ENCODE measurements at regions not wholly inside any gene's neighbourhood (a gene's known extent, or its start where the extent isn't known, plus 50 kb on each side); places are given as distances from the start of the nearest gene placed in this dataset.

GRCh38 chr6:78268591-78269452 lies 598.5 kb upstream of the IRAK1BP1 start:
- no peak for DNase-seq (ENCODE audit: extremely low spot score)
- H3K4me1 ChIP-seq (ENCODE audit: insufficient read depth) = no peaks in the 10 kb centered on the region
- H3K4me3 ChIP-seq (ENCODE audit: low read depth, low read length) = no peak overlapping the region
- 69% methylated on average over 2 of the region's 2 CpGs for WGBS
- H3K36me3 ChIP-seq (ENCODE audit: insufficient read depth) = no peaks in the 10 kb centered on the region
- H3K27ac ChIP-seq (ENCODE audit: low read depth) = no peak overlapping the region

- Histone ChIP-seq H3K4me1 (ENCODE audit: insufficient read depth) (no peaks in the 10 kb centered on the region), H3K36me3 (ENCODE audit: insufficient read depth) (no peaks in the 10 kb centered on the region), H3K4me3 (ENCODE audit: low read depth, low read length) (no peak overlapping the region), H3K27ac (ENCODE audit: low read depth) (no peak overlapping the region)
- 60% methylated on average over 2 of the region's 2 CpGs for WGBS
- DNase-seq (ENCODE audit: extremely low spot score) = no peak
Observed at GRCh38 chr6:78300885-78301284, 566.5 kb upstream of the IRAK1BP1 start.

- DNase-seq (ENCODE audit: extremely low spot score) = no peak
- no peaks in the 10 kb centered on the region for H3K36me3 ChIP-seq (ENCODE audit: insufficient read depth)
- H3K4me1 ChIP-seq (ENCODE audit: insufficient read depth) = no peaks in the 10 kb centered on the region
- WGBS = 69% methylated on average over 1 of the region's 1 CpG
- no peak overlapping the region for H3K4me3 ChIP-seq (ENCODE audit: low read depth, low read length)
- H3K27ac ChIP-seq (ENCODE audit: low read depth) = no peak overlapping the region
Observed at GRCh38 chr6:78302411-78302810, 564.9 kb upstream of the IRAK1BP1 start.

- DNase-seq (ENCODE audit: extremely low spot score) = no peak
- no peaks in the 10 kb centered on the region for H3K4me1 ChIP-seq (ENCODE audit: insufficient read depth)
- H3K27ac ChIP-seq (ENCODE audit: low read depth) = no peak overlapping the region
- H3K4me3 ChIP-seq (ENCODE audit: low read depth, low read length) = no peak overlapping the region
- H3K36me3 ChIP-seq (ENCODE audit: insufficient read depth) = no peaks in the 10 kb centered on the region
Observed at GRCh38 chr6:78308025-78308424, 559.3 kb upstream of the IRAK1BP1 start.

GRCh38 chr6:78322068-78322845 lies 545.1 kb upstream of the IRAK1BP1 start:
- 67% methylated on average over 5 of the region's 5 CpGs for WGBS
- H3K36me3 ChIP-seq (ENCODE audit: insufficient read depth) = no peaks in the 10 kb centered on the region
- no peak overlapping the region for H3K27ac ChIP-seq (ENCODE audit: low read depth)
- DNase-seq (ENCODE audit: extremely low spot score) = no peak
- no peak overlapping the region for H3K4me3 ChIP-seq (ENCODE audit: low read depth, low read length)
- H3K4me1 ChIP-seq (ENCODE audit: insufficient read depth) = no peaks in the 10 kb centered on the region

GRCh38 chr6:78324213-78324612 lies 543.1 kb upstream of the IRAK1BP1 start:
- no peaks in the 10 kb centered on the region for H3K36me3 ChIP-seq (ENCODE audit: insufficient read depth)
- 72% methylated on average over 2 of the region's 2 CpGs for WGBS
- H3K4me1 ChIP-seq (ENCODE audit: insufficient read depth) = no peaks in the 10 kb centered on the region
- H3K4me3 ChIP-seq (ENCODE audit: low read depth, low read length) = no peak overlapping the region
- DNase-seq (ENCODE audit: extremely low spot score) = no peak
- no peak overlapping the region for H3K27ac ChIP-seq (ENCODE audit: low read depth)

- Histone ChIP-seq H3K4me3 (ENCODE audit: low read depth, low read length) (no peak overlapping the region), H3K36me3 (ENCODE audit: insufficient read depth) (no peaks in the 10 kb centered on the region), H3K27ac (ENCODE audit: low read depth) (no peak overlapping the region), H3K4me1 (ENCODE audit: insufficient read depth) (no peaks in the 10 kb centered on the region)
- no peak for DNase-seq (ENCODE audit: extremely low spot score)
Observed at GRCh38 chr6:78340755-78341154, 526.6 kb upstream of the IRAK1BP1 start.

- H3K4me1 ChIP-seq (ENCODE audit: insufficient read depth) = no peaks in the 10 kb centered on the region
- no peak overlapping the region for H3K27ac ChIP-seq (ENCODE audit: low read depth)
- H3K4me3 ChIP-seq (ENCODE audit: low read depth, low read length) = no peak overlapping the region
- H3K36me3 ChIP-seq (ENCODE audit: insufficient read depth) = no peaks in the 10 kb centered on the region
- DNase-seq (ENCODE audit: extremely low spot score) = no peak
- 52% methylated on average over 2 of the region's 2 CpGs for WGBS
Observed at GRCh38 chr6:78345882-78346281, 521.5 kb upstream of the IRAK1BP1 start.

- WGBS = 67% methylated on average over 3 of the region's 3 CpGs
- no peaks in the 10 kb centered on the region for H3K4me1 ChIP-seq (ENCODE audit: insufficient read depth)
- no peaks in the 10 kb centered on the region for H3K36me3 ChIP-seq (ENCODE audit: insufficient read depth)
- H3K4me3 ChIP-seq (ENCODE audit: low read depth, low read length) = no peak overlapping the region
- no peak overlapping the region for H3K27ac ChIP-seq (ENCODE audit: low read depth)
- no peak for DNase-seq (ENCODE audit: extremely low spot score)
Observed at GRCh38 chr6:78347191-78347916, 520.0 kb upstream of the IRAK1BP1 start.

GRCh38 chr6:78353040-78353439 lies 514.3 kb upstream of the IRAK1BP1 start:
- H3K36me3 ChIP-seq (ENCODE audit: insufficient read depth) = no peaks in the 10 kb centered on the region
- no peaks in the 10 kb centered on the region for H3K4me1 ChIP-seq (ENCODE audit: insufficient read depth)
- no peak overlapping the region for H3K27ac ChIP-seq (ENCODE audit: low read depth)
- WGBS = 58% methylated on average over 1 of the region's 1 CpG
- H3K4me3 ChIP-seq (ENCODE audit: low read depth, low read length) = no peak overlapping the region
- DNase-seq (ENCODE audit: extremely low spot score) = no peak

- DNase-seq (ENCODE audit: extremely low spot score) = no peak
- Histone ChIP-seq H3K4me3 (ENCODE audit: low read depth, low read length) (no peak overlapping the region), H3K36me3 (ENCODE audit: insufficient read depth) (no peaks in the 10 kb centered on the region), H3K4me1 (ENCODE audit: insufficient read depth) (no peaks in the 10 kb centered on the region), H3K27ac (ENCODE audit: low read depth) (no peak overlapping the region)
Observed at GRCh38 chr6:78363688-78364087, 503.7 kb upstream of the IRAK1BP1 start.

GRCh38 chr6:78365473-78365872 lies 501.9 kb upstream of the IRAK1BP1 start:
- Histone ChIP-seq H3K4me1 (ENCODE audit: insufficient read depth) (no peaks in the 10 kb centered on the region), H3K4me3 (ENCODE audit: low read depth, low read length) (no peak overlapping the region), H3K36me3 (ENCODE audit: insufficient read depth) (no peaks in the 10 kb centered on the region), H3K27ac (ENCODE audit: low read depth) (no peak overlapping the region)
- DNase-seq (ENCODE audit: extremely low spot score) = no peak
- WGBS = 85% methylated on average over 4 of the region's 4 CpGs

- H3K4me3 ChIP-seq (ENCODE audit: low read depth, low read length) = no peak overlapping the region
- no peaks in the 10 kb centered on the region for H3K4me1 ChIP-seq (ENCODE audit: insufficient read depth)
- WGBS = 68% methylated on average over 2 of the region's 2 CpGs
- no peaks in the 10 kb centered on the region for H3K36me3 ChIP-seq (ENCODE audit: insufficient read depth)
- H3K27ac ChIP-seq (ENCODE audit: low read depth) = no peak overlapping the region
- no peak for DNase-seq (ENCODE audit: extremely low spot score)
Observed at GRCh38 chr6:78377056-78377455, 490.3 kb upstream of the IRAK1BP1 start.

- DNase-seq (ENCODE audit: extremely low spot score) = no peak
- Histone ChIP-seq H3K4me3 (ENCODE audit: low read depth, low read length) (no peak overlapping the region), H3K27ac (ENCODE audit: low read depth) (no peak overlapping the region)
Observed at GRCh38 chr6:78379982-78380381, 487.4 kb upstream of the IRAK1BP1 start.

More at GRCh38 chr6:78379982-78380381, 487.4 kb upstream of the IRAK1BP1 start:
- no peaks in the 10 kb centered on the region for H3K36me3 ChIP-seq (ENCODE audit: insufficient read depth)
- H3K4me1 ChIP-seq (ENCODE audit: insufficient read depth) = no peaks in the 10 kb centered on the region
